Panc1 (cell line): ENCODE measurements at regions not wholly inside any gene's neighbourhood (a gene's known extent, or its start where the extent isn't known, plus 50 kb on each side); places are given as distances from the start of the nearest gene placed in this dataset.

Source experiments
- ATAC-seq: fragments of 200-7000 bp; cut with Tn5 transposase; 2 replicates; pipeline ENCODE4 v1.9.1; 2020; ENCODE audit warnings: mild to moderate bottlenecking, moderate library complexity
- BruUV-seq: library from RNA; stranded (reverse); fragments of 400-500 nt; replicated peaks from 2 replicates; lab custom pipeline; 2021; lab: Mats Ljungman, UMichigan
- CTCF ChIA-PET: fragments of 300-600 bp; sonication (Branson Sonifier 250); formaldehyde crosslinking; loops from one replicate; lab custom pipeline; 2022; ENCODE audit warnings: antibody characterized with exemption; lab: Charles Lee
- POLR2A ChIA-PET: fragments of 300-600 bp; sonication (Branson Sonifier 250); formaldehyde crosslinking; loops from one replicate; lab custom pipeline; 2022; ENCODE audit warnings: antibody characterized with exemption; lab: Charles Lee
- DNase-seq: peaks from one replicate; pipeline ENCODE4 v3.0.0-alpha.2; 2010; ENCODE audit warnings: low read depth, low spot score
- H3K27ac ChIP-seq: 2 replicates; pipeline ENCODE4 v1.5.1; 2011; ENCODE audit warnings: mild to moderate bottlenecking, low read length, inconsistent platforms
- H3K27me3 ChIP-seq: fragments of 200-500 bp; sonication (Bioruptor generic); 2 replicates; pipeline ENCODE4 v1.6.0; 2014; ENCODE audit warnings: low read length, inconsistent platforms; ENCODE audit not compliant: control insufficient read depth, insufficient read depth
- H3K36me3 ChIP-seq: fragments of 200-500 bp; sonication (Bioruptor generic); 2 replicates; pipeline ENCODE4 v1.5.1; 2014; ENCODE audit warnings: inconsistent platforms, mild to moderate bottlenecking, low read length, moderate library complexity; ENCODE audit not compliant: control insufficient read depth, insufficient read depth
- H3K4me1 ChIP-seq: 2 replicates; pipeline ENCODE4 v1.5.1; 2011; ENCODE audit warnings: inconsistent platforms, mild to moderate bottlenecking, low read length, moderate library complexity; ENCODE audit not compliant: control insufficient read depth, insufficient read depth
- H3K4me3 ChIP-seq, 2 experiments: 2 replicates each; pipeline ENCODE4 v1.5.1; 2011 to 2012; ENCODE audit warnings: low read depth in 2 of 2, low read length in 2 of 2, mild to moderate bottlenecking in 2 of 2, inconsistent platforms in 1 of 2, moderate library complexity in 1 of 2
- H3K9me3 ChIP-seq: fragments of 200-500 bp; sonication (Bioruptor generic); 2 replicates; pipeline ENCODE4 v1.5.1; 2014; ENCODE audit warnings: low read depth, mild to moderate bottlenecking, inconsistent platforms, low read length, moderate library complexity; ENCODE audit not compliant: control insufficient read depth, insufficient read depth
- POLR2AphosphoS5 ChIP-seq: IDR thresholded peaks from 2 replicates; pipeline ENCODE4 v1.6.1; 2012; ENCODE audit warnings: mild to moderate bottlenecking, low read depth, low read length, moderate library complexity
- REST ChIP-seq, 2 experiments: IDR thresholded peaks; 2 replicates each; pipeline ENCODE4 v1.6.1; 2011 to 2012; ENCODE audit warnings: low read depth in 2 of 2, control low read depth in 1 of 2, low read length in 1 of 2, mild to moderate bottlenecking in 1 of 2, moderate library complexity in 1 of 2; ENCODE audit not compliant: insufficient read depth in 1 of 2
- SIN3A ChIP-seq: IDR thresholded peaks from 2 replicates; pipeline ENCODE4 v1.6.1; 2012; ENCODE audit warnings: low read depth, mild to moderate bottlenecking, low read length, moderate library complexity, borderline replicate concordance; ENCODE audit not compliant: insufficient read depth
- TCF7L2 ChIP-seq: IDR thresholded peaks from 2 replicates; pipeline ENCODE4 v1.6.1; 2011; ENCODE audit warnings: mild to moderate bottlenecking, low read depth, low read length, inconsistent platforms
- in situ Hi-C: cut with HindIII; loops from 2 replicates; pipeline ENCODE4 v1.10.0; 2016; ENCODE audit warnings: low sequenced_read_pairs, low pct_unique_long_range_greater_than_20kb
- intact Hi-C: fragments of 100-400 bp; cut with micrococcal nuclease; formaldehyde crosslinking; loops from one replicate; pipeline ENCODE4 v1.10.0; 2022; ENCODE audit not compliant: unreplicated experiment
- TF ChIP-seq, protein P1 (sequence below): fragments of 450-650 bp; IDR thresholded peaks from 2 replicates; pipeline ENCODE4 v1.5.1; 2017; ENCODE audit warnings: mild to moderate bottlenecking

GRCh38 chr12:30839643-30840220 lies 85.0 kb upstream of the CAPRIN2 start:
- Histone ChIP-seq H3K36me3 (no peaks in the 10 kb centered on the region), H3K9me3 (no peaks in the 10 kb centered on the region), H3K27me3 (peaks cover 12% of the 10 kb centered on the region), H3K4me1 (no peaks in the 10 kb centered on the region), H3K27ac (no peak overlapping the region), H3K4me3 (no peak overlapping the region)
- in situ Hi-C loops (no loop called here), intact Hi-C loops (no loop called here)
- no peak for ATAC-seq
- no peak for DNase-seq
- BruUV-seq, result no TSS peak
- ChIA-PET CTCF (no interaction called here), POLR2A (no interaction called here)
- TF ChIP-seq REST (IDR thresholded peaks at IDR 0.05; ENCODE audit: insufficient read depth in 1 of 2, low read depth in 2 of 2, low read length in 1 of 2) (no peak), SIN3A (no peak), POLR2AphosphoS5 (no peak), TCF7L2 (no peak)
- TF ChIP-seq, protein P1, sequence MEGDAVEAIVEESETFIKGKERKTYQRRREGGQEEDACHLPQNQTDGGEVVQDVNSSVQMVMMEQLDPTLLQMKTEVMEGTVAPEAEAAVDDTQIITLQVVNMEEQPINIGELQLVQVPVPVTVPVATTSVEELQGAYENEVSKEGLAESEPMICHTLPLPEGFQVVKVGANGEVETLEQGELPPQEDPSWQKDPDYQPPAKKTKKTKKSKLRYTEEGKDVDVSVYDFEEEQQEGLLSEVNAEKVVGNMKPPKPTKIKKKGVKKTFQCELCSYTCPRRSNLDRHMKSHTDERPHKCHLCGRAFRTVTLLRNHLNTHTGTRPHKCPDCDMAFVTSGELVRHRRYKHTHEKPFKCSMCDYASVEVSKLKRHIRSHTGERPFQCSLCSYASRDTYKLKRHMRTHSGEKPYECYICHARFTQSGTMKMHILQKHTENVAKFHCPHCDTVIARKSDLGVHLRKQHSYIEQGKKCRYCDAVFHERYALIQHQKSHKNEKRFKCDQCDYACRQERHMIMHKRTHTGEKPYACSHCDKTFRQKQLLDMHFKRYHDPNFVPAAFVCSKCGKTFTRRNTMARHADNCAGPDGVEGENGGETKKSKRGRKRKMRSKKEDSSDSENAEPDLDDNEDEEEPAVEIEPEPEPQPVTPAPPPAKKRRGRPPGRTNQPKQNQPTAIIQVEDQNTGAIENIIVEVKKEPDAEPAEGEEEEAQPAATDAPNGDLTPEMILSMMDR, result no peak

GRCh38 chr12:30837595-30837994 lies 82.8 kb upstream of the CAPRIN2 start:
- ATAC-seq (0 out of 2 replicates have a peak, but pooled peaks have one; percentile 28), DNase-seq (no peak)

More at GRCh38 chr12:30837595-30837994, 82.8 kb upstream of the CAPRIN2 start:
- Histone ChIP-seq H3K4me3 (no peak overlapping the region), H3K9me3 (no peaks in the 10 kb centered on the region), H3K36me3 (no peaks in the 10 kb centered on the region), H3K4me1 (no peaks in the 10 kb centered on the region), H3K27ac (no peak overlapping the region), H3K27me3 (peaks cover 17% of the 10 kb centered on the region)
- ChIA-PET POLR2A (no interaction called here), CTCF (interaction anchor here (0.6 kb wide), 1 partner anchor 112 kb away, joined by 3 read pairs; no protein-coding TSS in a partner anchor)
- in situ Hi-C loops (no loop called here), intact Hi-C loops (no loop called here)
- no TSS peak for BruUV-seq
- TF ChIP-seq SIN3A (no peak), POLR2AphosphoS5 (no peak)
- TF ChIP-seq, protein P1, result peak; percentile 50
